CD4-positive, alpha-beta T cell (primary cell): ENCODE measurements at regions not wholly inside any gene's neighbourhood (a gene's known extent, or its start where the extent isn't known, plus 50 kb on each side); places are given as distances from the start of the nearest gene placed in this dataset.

Experiments
- ATAC-seq: fragments of 200-7000 bp; cut with Tn5 transposase; one replicate; pipeline ENCODE4 v1.10.0; 2022; ENCODE audit warnings: mild to moderate bottlenecking; ENCODE audit not compliant: poor library complexity
- CTCF ChIA-PET: fragments of 350-600 bp; sonication (Branson Sonifier 250); formaldehyde crosslinking; loops from one replicate; lab custom pipeline; 2021; ENCODE audit warnings: antibody characterized with exemption, inconsistent platforms; lab: Charles Lee
- POLR2A ChIA-PET: fragments of 350-600 bp; sonication (Branson Sonifier 250); formaldehyde crosslinking; loops from one replicate; lab custom pipeline; 2021; ENCODE audit warnings: antibody characterized with exemption, inconsistent platforms; lab: Charles Lee
- DNase-seq, 14 experiments: peaks; one replicate each; pipeline ENCODE4 v3.0.0-alpha.2; 2013 to 2020; ENCODE audit warnings: mixed read lengths in 2 of 14
- H3K27ac ChIP-seq, 2 donors: one replicate each; pipeline versions ENCODE4 v1.5.1 to v1.7.0; 2013; ENCODE audit warnings: low read length in 2 of 2, low read depth in 1 of 2, mild to moderate bottlenecking in 1 of 2
- H3K27me3 ChIP-seq, 2 experiments: 1 replicate in 1 of 2; 2 replicates in 1 of 2; pipeline versions ENCODE4 v1.6.1 to v1.7.0; 2013; ENCODE audit warnings: low read length in 2 of 2, control low read depth in 1 of 2, mild to moderate bottlenecking in 1 of 2, moderate library complexity in 1 of 2; ENCODE audit not compliant: insufficient read depth in 2 of 2, control insufficient read depth in 1 of 2
- H3K36me3 ChIP-seq: one replicate; pipeline ENCODE4 v1.6.1; 2013; ENCODE audit warnings: low read length, control low read depth; ENCODE audit not compliant: insufficient read depth
- H3K4me1 ChIP-seq: one replicate; pipeline ENCODE4 v1.6.1; 2013; ENCODE audit warnings: low read length, control low read depth; ENCODE audit not compliant: insufficient read depth
- H3K4me3 ChIP-seq: one replicate; pipeline ENCODE4 v1.5.1; 2013; ENCODE audit warnings: mild to moderate bottlenecking, low read length, moderate library complexity
- H3K9me3 ChIP-seq, 2 experiments: 1 replicate in 1 of 2; 2 replicates in 1 of 2; pipeline versions ENCODE4 v1.6.1 to v1.7.0; 2013; ENCODE audit warnings: low read length in 2 of 2, mild to moderate bottlenecking in 2 of 2, control low read depth in 1 of 2, moderate library complexity in 1 of 2; ENCODE audit not compliant: control insufficient read depth in 1 of 2, insufficient read depth in 1 of 2
- H3K27ac Mint-ChIP-seq: one replicate; pipeline ENCODE4 v1.8.0; 2020; ENCODE audit warnings: mixed read lengths
- H3K27me3 Mint-ChIP-seq: one replicate; pipeline ENCODE4 v1.8.0; 2021; ENCODE audit warnings: mixed read lengths
- H3K36me3 Mint-ChIP-seq: one replicate; pipeline ENCODE4 v1.8.0; 2021; ENCODE audit warnings: low read depth, mixed read lengths
- H3K4me1 Mint-ChIP-seq: one replicate; pipeline ENCODE4 v1.8.0; 2021; ENCODE audit warnings: low read depth, mixed read lengths
- H3K4me3 Mint-ChIP-seq: one replicate; pipeline ENCODE4 v1.8.0; 2020; ENCODE audit warnings: mild to moderate bottlenecking, mixed read lengths
- H3K9me3 Mint-ChIP-seq: one replicate; pipeline ENCODE4 v1.8.0; 2020; ENCODE audit warnings: mixed read lengths
- CTCF ChIP-seq: fragments of 200-600 bp; IDR thresholded peaks from one replicate; pipeline ENCODE4 v1.8.0; 2022; ENCODE audit warnings: antibody characterized with exemption, mild to moderate bottlenecking
- intact Hi-C, 2 experiments: fragments of 100-400 bp; cut with DNase I in 1 of 2; cut with micrococcal nuclease in 1 of 2; formaldehyde crosslinking; loops; one replicate each; pipeline versions ENCODE4 v1.15.1 to v1.9.0; 2023 to 2025; cut with DNase I, micrococcal nuclease

GRCh38 chr5:3729631-3730030, 134.0 kb downstream of the IRX1 start:
- ChIA-PET CTCF (no interaction called here), POLR2A (no interaction called here)

GRCh38 chr5:3734632-3735031, 139.0 kb downstream of the IRX1 start:
- intact Hi-C loops, result no loop called here
- no peak overlapping the region for H3K4me3 Mint-ChIP-seq
- H3K4me1 Mint-ChIP-seq, result no peaks in the 10 kb centered on the region
- Histone ChIP-seq H3K36me3 (no peaks in the 10 kb centered on the region), H3K9me3 (peaks cover 0 to 28% of the 10 kb centered on the region in 2 experiments), H3K4me1 (no peaks in the 10 kb centered on the region), H3K27me3 (no peaks in the 10 kb centered on the region), H3K27ac (no peak overlapping the region), H3K4me3 (no peak overlapping the region)
- H3K9me3 Mint-ChIP-seq, result peaks cover 3% of the 10 kb centered on the region
- no peaks in the 10 kb centered on the region for H3K36me3 Mint-ChIP-seq
- DNase-seq, result no peak
- ChIA-PET CTCF (no interaction called here), POLR2A (no interaction called here)
- H3K27me3 Mint-ChIP-seq, result no peaks in the 10 kb centered on the region
- TF ChIP-seq CTCF, result no peak
- no peak overlapping the region for H3K27ac Mint-ChIP-seq
- no peak for ATAC-seq

More at GRCh38 chr5:3729631-3730030, 134.0 kb downstream of the IRX1 start:
- Histone ChIP-seq H3K27ac (no peak overlapping the region), H3K36me3 (no peaks in the 10 kb centered on the region), H3K27me3 (no peaks in the 10 kb centered on the region), H3K4me1 (no peaks in the 10 kb centered on the region), H3K9me3 (peaks cover 0 to 29% of the 10 kb centered on the region in 2 experiments), H3K4me3 (no peak overlapping the region)
- H3K4me3 Mint-ChIP-seq, result no peak overlapping the region
- H3K36me3 Mint-ChIP-seq, result no peaks in the 10 kb centered on the region
- intact Hi-C loops, result no loop called here
- no peak for TF ChIP-seq CTCF
- H3K4me1 Mint-ChIP-seq, result no peaks in the 10 kb centered on the region
- H3K9me3 Mint-ChIP-seq, result no peaks in the 10 kb centered on the region
- H3K27ac Mint-ChIP-seq, result no peak overlapping the region
- ATAC-seq, result no peak
- DNase-seq, result no peak
- no peaks in the 10 kb centered on the region for H3K27me3 Mint-ChIP-seq

GRCh38 chr5:3736466-3736865, 140.8 kb downstream of the IRX1 start:
- Mint-ChIP-seq H3K9me3 (peaks cover 3% of the 10 kb centered on the region), H3K4me3 (no peak overlapping the region), H3K27me3 (no peaks in the 10 kb centered on the region), H3K4me1 (no peaks in the 10 kb centered on the region), H3K27ac (no peak overlapping the region), H3K36me3 (no peaks in the 10 kb centered on the region)
- ChIA-PET CTCF (no interaction called here), POLR2A (no interaction called here)
- Histone ChIP-seq H3K4me1 (no peaks in the 10 kb centered on the region), H3K27me3 (no peaks in the 10 kb centered on the region), H3K4me3 (no peak overlapping the region), H3K9me3 (peaks cover 0 to 38% of the 10 kb centered on the region in 2 experiments), H3K36me3 (no peaks in the 10 kb centered on the region), H3K27ac (no peak overlapping the region)
- no peak for TF ChIP-seq CTCF
- intact Hi-C loops, result no loop called here
- ATAC-seq (no peak), DNase-seq (no peak)
